ENCODE measurements at regions not wholly inside any gene's neighbourhood (a gene's known extent, or its start where the extent isn't known, plus 50 kb on each side); places are given as distances from the start of the nearest gene placed in this dataset.

GRCh38 chr12:75913502-75914351 is 117.8 kb downstream of the PHLDA1 start:
- no peak for ATAC-seq (ENCODE audit: poor library complexity)
- Histone ChIP-seq H3K27me3 (ENCODE audit: control insufficient read depth in 1 of 2, insufficient read depth in 2 of 2, low read length in 2 of 2) (no peaks in the 10 kb centered on the region), H3K27ac (ENCODE audit: low read depth in 1 of 2, low read length in 2 of 2) (no peak overlapping the region), H3K4me1 (ENCODE audit: insufficient read depth, low read length) (no peaks in the 10 kb centered on the region), H3K9me3 (ENCODE audit: control insufficient read depth in 1 of 2, insufficient read depth in 1 of 2, low read length in 2 of 2) (no peaks in the 10 kb centered on the region), H3K36me3 (ENCODE audit: insufficient read depth, low read length) (no peaks in the 10 kb centered on the region), H3K4me3 (ENCODE audit: low read length) (no peak overlapping the region)
- Mint-ChIP-seq H3K4me1 (ENCODE audit: low read depth) (no peaks in the 10 kb centered on the region), H3K4me3 (no peak overlapping the region), H3K9me3 (no peaks in the 10 kb centered on the region), H3K27me3 (no peaks in the 10 kb centered on the region), H3K27ac (no peak overlapping the region), H3K36me3 (ENCODE audit: low read depth) (no peaks in the 10 kb centered on the region)
- intact Hi-C loops (cut with DNase I, micrococcal nuclease), result no loop called here
- DNase-seq, result no peak
- POLR2A ChIA-PET, result no interaction called here
- no peak for TF ChIP-seq CTCF (IDR thresholded peaks at IDR 0.05)
- CTCF ChIA-PET, result no interaction called here

- Mint-ChIP-seq H3K27ac (no peak overlapping the region), H3K4me3 (no peak overlapping the region), H3K4me1 (ENCODE audit: low read depth) (no peaks in the 10 kb centered on the region), H3K9me3 (no peaks in the 10 kb centered on the region), H3K36me3 (ENCODE audit: low read depth) (no peaks in the 10 kb centered on the region), H3K27me3 (no peaks in the 10 kb centered on the region)
- DNase-seq, result no peak
- no peak for TF ChIP-seq CTCF (IDR thresholded peaks at IDR 0.05)
- CTCF ChIA-PET, result no interaction called here
- no peaks in the 10 kb centered on the region for H3K36me3 ChIP-seq (ENCODE audit: insufficient read depth, low read length)
- H3K27ac ChIP-seq (ENCODE audit: low read depth in 1 of 2, low read length in 2 of 2), result no peak overlapping the region
- H3K9me3 ChIP-seq (ENCODE audit: control insufficient read depth in 1 of 2, insufficient read depth in 1 of 2, low read length in 2 of 2), result no peaks in the 10 kb centered on the region
- intact Hi-C loops (cut with DNase I, micrococcal nuclease), result no loop called here
- no peak overlapping the region for H3K4me3 ChIP-seq (ENCODE audit: low read length)
- H3K4me1 ChIP-seq (ENCODE audit: insufficient read depth, low read length), result no peaks in the 10 kb centered on the region
- ATAC-seq (ENCODE audit: poor library complexity), result no peak
- POLR2A ChIA-PET, result no interaction called here
- H3K27me3 ChIP-seq (ENCODE audit: control insufficient read depth in 1 of 2, insufficient read depth in 2 of 2, low read length in 2 of 2), result no peaks in the 10 kb centered on the region
These were observed 121.6 kb downstream of the PHLDA1 start for GRCh38 chr12:75909714-75910656.

- DNase-seq, result no peak
- Histone ChIP-seq H3K4me3 (ENCODE audit: low read length) (no peak overlapping the region), H3K27me3 (ENCODE audit: control insufficient read depth in 1 of 2, insufficient read depth in 2 of 2, low read length in 2 of 2) (no peaks in the 10 kb centered on the region), H3K9me3 (ENCODE audit: control insufficient read depth in 1 of 2, insufficient read depth in 1 of 2, low read length in 2 of 2) (no peaks in the 10 kb centered on the region), H3K4me1 (ENCODE audit: insufficient read depth, low read length) (no peaks in the 10 kb centered on the region), H3K27ac (ENCODE audit: low read depth in 1 of 2, low read length in 2 of 2) (no peak overlapping the region), H3K36me3 (ENCODE audit: insufficient read depth, low read length) (no peaks in the 10 kb centered on the region)
- Mint-ChIP-seq H3K27ac (no peak overlapping the region), H3K4me3 (no peak overlapping the region), H3K9me3 (no peaks in the 10 kb centered on the region), H3K4me1 (ENCODE audit: low read depth) (no peaks in the 10 kb centered on the region), H3K36me3 (ENCODE audit: low read depth) (no peaks in the 10 kb centered on the region), H3K27me3 (no peaks in the 10 kb centered on the region)
- ChIA-PET CTCF (no interaction called here), POLR2A (no interaction called here)
- no peak for TF ChIP-seq CTCF (IDR thresholded peaks at IDR 0.05)
- no peak for ATAC-seq (ENCODE audit: poor library complexity)
- intact Hi-C loops (cut with DNase I, micrococcal nuclease), result no loop called here
These were observed 122.5 kb downstream of the PHLDA1 start for GRCh38 chr12:75908961-75909605.

All from CD4-positive, alpha-beta T cell (primary cell).